ENCODE measurements at regions not wholly inside any gene's neighbourhood (a gene's known extent, or its start where the extent isn't known, plus 50 kb on each side); places are given as distances from the start of the nearest gene placed in this dataset.

GRCh38 chr18:71707985-71708500, 836.1 kb downstream of the CBLN2 start:
- DNase-seq, result no peak

GRCh38 chr18:71707400-71707799, 836.7 kb downstream of the CBLN2 start:
- no peak for DNase-seq

- DNase-seq, result no peak
Measured at GRCh38 chr18:71689416-71690160, 854.6 kb downstream of the CBLN2 start.

- DNase-seq, result no peak
Measured at GRCh38 chr18:71682591-71682990, 861.6 kb downstream of the CBLN2 start.

- DNase-seq, result no peak
Measured at GRCh38 chr18:71678144-71678543, 866.0 kb downstream of the CBLN2 start.

GRCh38 chr18:71673954-71674353, 870.2 kb downstream of the CBLN2 start:
- no peak for DNase-seq

GRCh38 chr18:71673498-71673897, 870.6 kb downstream of the CBLN2 start:
- DNase-seq, result no peak

- no peak for DNase-seq
Measured at GRCh38 chr18:71666481-71666880, 877.7 kb downstream of the CBLN2 start.

GRCh38 chr18:71665131-71665530, 879.0 kb downstream of the CBLN2 start:
- DNase-seq, result no peak

- DNase-seq, result no peak
Measured at GRCh38 chr18:71643822-71644221, 900.3 kb downstream of the CBLN2 start.

GRCh38 chr18:71630696-71631095, 913.4 kb downstream of the CBLN2 start:
- no peak for DNase-seq

GRCh38 chr18:71625556-71626090, 918.5 kb downstream of the CBLN2 start:
- no peak for DNase-seq

- DNase-seq, result no peak
Measured at GRCh38 chr18:71598374-71598773, 945.8 kb downstream of the CBLN2 start.

- no peak for DNase-seq
Measured at GRCh38 chr18:71597219-71597618, 946.9 kb downstream of the CBLN2 start.

GRCh38 chr18:71583252-71583651, 960.9 kb downstream of the CBLN2 start:
- no peak for DNase-seq

GRCh38 chr18:71554686-71555085, 989.5 kb downstream of the CBLN2 start:
- no peak for DNase-seq

GRCh38 chr18:71541643-71542042, 1002.5 kb downstream of the CBLN2 start:
- DNase-seq, result no peak

- no peak for DNase-seq
Measured at GRCh38 chr18:71529703-71530303, 1014.3 kb downstream of the CBLN2 start.

GRCh38 chr18:71523483-71524435, 1020.4 kb downstream of the CBLN2 start:
- DNase-seq, result no peak

GRCh38 chr18:71505526-71505925, 1038.6 kb downstream of the CBLN2 start:
- no peak for DNase-seq

- no peak for DNase-seq
Measured at GRCh38 chr18:71503222-71503621, 1040.9 kb downstream of the CBLN2 start.

GRCh38 chr18:71485611-71486010, 1058.5 kb downstream of the CBLN2 start:
- DNase-seq, result no peak
